ENCODE measurements at regions not wholly inside any gene's neighbourhood (a gene's known extent, or its start where the extent isn't known, plus 50 kb on each side); places are given as distances from the start of the nearest gene placed in this dataset.

GRCh38 chr12:125216756-125217155 lies 151.5 kb downstream of the AACS start:
- Histone ChIP-seq H3K27ac (replicated peaks; ENCODE audit: low read length) (no peak overlapping the region), H4K91ac (ENCODE audit: low read depth, low read length, poor library complexity) (no peak overlapping the region), H3K4me2 (ENCODE audit: insufficient read depth, low read length, poor library complexity, severe bottlenecking) (no peak overlapping the region), H3K4me1 (ENCODE audit: control insufficient read depth in 2 of 2, insufficient read depth in 1 of 2, low read depth in 1 of 2, low read length in 2 of 2) (no peaks in the 10 kb centered on the region), H2BK15ac (ENCODE audit: low read length) (no peak overlapping the region), H3K36me3 (replicated peaks in 1 of 2; ENCODE audit: control insufficient read depth in 2 of 2, insufficient read depth in 2 of 2, low read length in 2 of 2) (peaks cover 0 to 2% of the 10 kb centered on the region in 2 donors), H2BK120ac (ENCODE audit: low read depth, low read length) (no peak overlapping the region), H3K79me1 (ENCODE audit: low read depth, low read length) (peaks cover 2% of the 10 kb centered on the region), H3K4ac (ENCODE audit: low read length) (no peak overlapping the region), H3K9ac (ENCODE audit: low read depth, low read length, poor library complexity) (no peak overlapping the region), H2BK5ac (ENCODE audit: low read length) (no peak overlapping the region), H3K14ac (ENCODE audit: low read length) (peak overlapping the region; percentile 56), H2AFZ (ENCODE audit: low read length) (no peak overlapping the region), H3K18ac (ENCODE audit: low read length) (peak overlapping the region; percentile 21), H3K4me3 (ENCODE audit: low read length in 2 of 2) (no peak overlapping the region), H4K8ac (ENCODE audit: low read depth, low read length) (no peak overlapping the region), H3K9me3 (replicated peaks in 1 of 2; ENCODE audit: control insufficient read depth in 2 of 2, insufficient read depth in 1 of 2, low read depth in 1 of 2, low read length in 2 of 2) (no peaks in the 10 kb centered on the region), H3K27me3 (ENCODE audit: control insufficient read depth in 3 of 3, insufficient read depth in 3 of 3, low read depth in 1 of 3, low read length in 3 of 3) (no peaks in the 10 kb centered on the region), H3K23ac (ENCODE audit: low read depth, low read length, poor library complexity) (no peak overlapping the region), H2AK5ac (ENCODE audit: low read depth, low read length) (no peak overlapping the region), H2BK12ac (ENCODE audit: low read length) (no peak overlapping the region)
- no CpG with 5 or more reads among the region's 14 CpGs for WGBS, 2 donors (ENCODE audit: extremely low coverage in 2 of 2, insufficient read length in 2 of 2, insufficient replicate concordance in 1 of 2)
- DNase-seq (ENCODE audit: low spot score) = no peak

GRCh38 chr12:125217308-125217707 lies 152.1 kb downstream of the AACS start:
- Histone ChIP-seq H3K27ac (replicated peaks; ENCODE audit: low read length) (no peak overlapping the region), H3K18ac (ENCODE audit: low read length) (no peak overlapping the region), H2BK5ac (ENCODE audit: low read length) (no peak overlapping the region), H3K79me1 (ENCODE audit: low read depth, low read length) (no peaks in the 10 kb centered on the region), H4K91ac (ENCODE audit: low read depth, low read length, poor library complexity) (no peak overlapping the region), H2BK15ac (ENCODE audit: low read length) (no peak overlapping the region), H3K23ac (ENCODE audit: low read depth, low read length, poor library complexity) (no peak overlapping the region), H3K4me2 (ENCODE audit: insufficient read depth, low read length, poor library complexity, severe bottlenecking) (no peak overlapping the region), H2AFZ (ENCODE audit: low read length) (no peak overlapping the region), H3K4me3 (ENCODE audit: low read length in 2 of 2) (no peak overlapping the region), H3K4me1 (ENCODE audit: control insufficient read depth in 2 of 2, insufficient read depth in 1 of 2, low read depth in 1 of 2, low read length in 2 of 2) (no peaks in the 10 kb centered on the region), H3K36me3 (replicated peaks in 1 of 2; ENCODE audit: control insufficient read depth in 2 of 2, insufficient read depth in 2 of 2, low read length in 2 of 2) (peaks cover 0 to 2% of the 10 kb centered on the region in 2 donors), H2BK120ac (ENCODE audit: low read depth, low read length) (no peak overlapping the region), H2BK12ac (ENCODE audit: low read length) (no peak overlapping the region), H3K9ac (ENCODE audit: low read depth, low read length, poor library complexity) (no peak overlapping the region), H2AK5ac (ENCODE audit: low read depth, low read length) (no peak overlapping the region), H3K9me3 (replicated peaks in 1 of 2; ENCODE audit: control insufficient read depth in 2 of 2, insufficient read depth in 1 of 2, low read depth in 1 of 2, low read length in 2 of 2) (no peaks in the 10 kb centered on the region), H4K8ac (ENCODE audit: low read depth, low read length) (no peak overlapping the region), H3K4ac (ENCODE audit: low read length) (no peak overlapping the region), H3K27me3 (ENCODE audit: control insufficient read depth in 3 of 3, insufficient read depth in 3 of 3, low read depth in 1 of 3, low read length in 3 of 3) (no peaks in the 10 kb centered on the region), H3K14ac (ENCODE audit: low read length) (no peak overlapping the region)
- no peak for DNase-seq (ENCODE audit: low spot score)
- no CpG with 5 or more reads among the region's 5 CpGs for WGBS, 2 donors (ENCODE audit: extremely low coverage in 2 of 2, insufficient read length in 2 of 2, insufficient replicate concordance in 1 of 2)

- H3K18ac ChIP-seq (ENCODE audit: low read length) = no peak overlapping the region
- H2AK5ac ChIP-seq (ENCODE audit: low read depth, low read length) = no peak overlapping the region
- no peak overlapping the region for H3K4ac ChIP-seq (ENCODE audit: low read length)
- DNase-seq (ENCODE audit: low spot score) = no peak
- H3K27ac ChIP-seq (replicated peaks; ENCODE audit: low read length) = no peak overlapping the region
- H2BK120ac ChIP-seq (ENCODE audit: low read depth, low read length) = no peak overlapping the region
- H3K79me1 ChIP-seq (ENCODE audit: low read depth, low read length) = no peaks in the 10 kb centered on the region
- no peak overlapping the region for H2BK15ac ChIP-seq (ENCODE audit: low read length)
- no peak overlapping the region for H3K4me3 ChIP-seq (ENCODE audit: low read length in 2 of 2)
- H4K8ac ChIP-seq (ENCODE audit: low read depth, low read length) = no peak overlapping the region
- no peak overlapping the region for H3K23ac ChIP-seq (ENCODE audit: low read depth, low read length, poor library complexity)
- H3K9ac ChIP-seq (ENCODE audit: low read depth, low read length, poor library complexity) = no peak overlapping the region
- H3K14ac ChIP-seq (ENCODE audit: low read length) = no peak overlapping the region
- H3K4me2 ChIP-seq (ENCODE audit: insufficient read depth, low read length, poor library complexity, severe bottlenecking) = no peak overlapping the region
- H2BK12ac ChIP-seq (ENCODE audit: low read length) = no peak overlapping the region
- no peak overlapping the region for H2AFZ ChIP-seq (ENCODE audit: low read length)
- no CpG with 5 or more reads among the region's 4 CpGs for WGBS, 2 donors (ENCODE audit: extremely low coverage in 2 of 2, insufficient read length in 2 of 2, insufficient replicate concordance in 1 of 2)
- H3K4me1 ChIP-seq (ENCODE audit: control insufficient read depth in 2 of 2, insufficient read depth in 1 of 2, low read depth in 1 of 2, low read length in 2 of 2) = no peaks in the 10 kb centered on the region
- no peak overlapping the region for H4K91ac ChIP-seq (ENCODE audit: low read depth, low read length, poor library complexity)
- no peaks in the 10 kb centered on the region for H3K27me3 ChIP-seq (ENCODE audit: control insufficient read depth in 3 of 3, insufficient read depth in 3 of 3, low read depth in 1 of 3, low read length in 3 of 3)
- H3K9me3 ChIP-seq (replicated peaks in 1 of 2; ENCODE audit: control insufficient read depth in 2 of 2, insufficient read depth in 1 of 2, low read depth in 1 of 2, low read length in 2 of 2) = no peaks in the 10 kb centered on the region
- H2BK5ac ChIP-seq (ENCODE audit: low read length) = no peak overlapping the region
- peaks cover 0 to 2% of the 10 kb centered on the region in 2 donors for H3K36me3 ChIP-seq (replicated peaks in 1 of 2; ENCODE audit: control insufficient read depth in 2 of 2, insufficient read depth in 2 of 2, low read length in 2 of 2)
Measured at GRCh38 chr12:125218952-125219351, 153.7 kb downstream of the AACS start.

GRCh38 chr12:125220404-125221273 lies 155.4 kb downstream of the AACS start:
- Histone ChIP-seq H3K4me1 (ENCODE audit: control insufficient read depth in 2 of 2, insufficient read depth in 1 of 2, low read depth in 1 of 2, low read length in 2 of 2) (no peaks in the 10 kb centered on the region), H3K79me1 (ENCODE audit: low read depth, low read length) (no peaks in the 10 kb centered on the region), H3K4me2 (ENCODE audit: insufficient read depth, low read length, poor library complexity, severe bottlenecking) (no peak overlapping the region), H2AFZ (ENCODE audit: low read length) (no peak overlapping the region), H2BK120ac (ENCODE audit: low read depth, low read length) (no peak overlapping the region), H2BK5ac (ENCODE audit: low read length) (no peak overlapping the region), H3K27ac (replicated peaks; ENCODE audit: low read length) (no peak overlapping the region), H3K4me3 (ENCODE audit: low read length in 2 of 2) (no peak overlapping the region), H3K23ac (ENCODE audit: low read depth, low read length, poor library complexity) (no peak overlapping the region), H4K8ac (ENCODE audit: low read depth, low read length) (no peak overlapping the region), H3K9me3 (replicated peaks in 1 of 2; ENCODE audit: control insufficient read depth in 2 of 2, insufficient read depth in 1 of 2, low read depth in 1 of 2, low read length in 2 of 2) (peaks cover 0 to 2% of the 10 kb centered on the region in 2 donors), H3K27me3 (ENCODE audit: control insufficient read depth in 3 of 3, insufficient read depth in 3 of 3, low read depth in 1 of 3, low read length in 3 of 3) (no peaks in the 10 kb centered on the region), H2BK12ac (ENCODE audit: low read length) (no peak overlapping the region), H3K14ac (ENCODE audit: low read length) (no peak overlapping the region), H3K4ac (ENCODE audit: low read length) (no peak overlapping the region), H2AK5ac (ENCODE audit: low read depth, low read length) (no peak overlapping the region), H4K91ac (ENCODE audit: low read depth, low read length, poor library complexity) (no peak overlapping the region), H3K9ac (ENCODE audit: low read depth, low read length, poor library complexity) (no peak overlapping the region), H3K18ac (ENCODE audit: low read length) (no peak overlapping the region), H3K36me3 (replicated peaks in 1 of 2; ENCODE audit: control insufficient read depth in 2 of 2, insufficient read depth in 2 of 2, low read length in 2 of 2) (peaks cover 0 to 6% of the 10 kb centered on the region in 2 donors), H2BK15ac (ENCODE audit: low read length) (no peak overlapping the region)
- no CpG with 5 or more reads among the region's 16 CpGs for WGBS, 2 donors (ENCODE audit: extremely low coverage in 2 of 2, insufficient read length in 2 of 2, insufficient replicate concordance in 1 of 2)
- DNase-seq (ENCODE audit: low spot score) = no peak
